MM.1S (cell line): ENCODE measurements at regions not wholly inside any gene's neighbourhood (a gene's known extent, or its start where the extent isn't known, plus 50 kb on each side); places are given as distances from the start of the nearest gene placed in this dataset.

ENCODE experiments used
- DNase-seq: peaks from one replicate; pipeline ENCODE4 v3.0.0-alpha.2; 2015
- H2AFZ ChIP-seq: fragments of 300-600 bp; sonication (generic); 2 replicates; pipeline ENCODE4 v1.6.0; 2016; ENCODE audit warnings: antibody characterized with exemption, low read length
- H3F3A ChIP-seq: fragments of 300-600 bp; sonication (generic); 2 replicates; pipeline ENCODE4 v1.6.1; 2016; ENCODE audit warnings: mild to moderate bottlenecking, antibody characterized with exemption, low read length, moderate library complexity, mixed read lengths; ENCODE audit not compliant: insufficient read depth
- H3K27ac ChIP-seq: fragments of 300-600 bp; sonication (generic); 2 replicates; pipeline ENCODE4 v1.5.1; 2016; ENCODE audit warnings: mild to moderate bottlenecking, low read length
- H3K27me3 ChIP-seq: fragments of 300-600 bp; sonication (generic); replicated peaks from 2 replicates; pipeline ENCODE4 v1.6.0; 2016; ENCODE audit warnings: low read length; ENCODE audit not compliant: insufficient read depth
- H3K36me3 ChIP-seq: fragments of 300-600 bp; sonication (generic); replicated peaks from 2 replicates; pipeline ENCODE4 v1.6.1; 2016; ENCODE audit warnings: mild to moderate bottlenecking, low read length, mixed read lengths; ENCODE audit not compliant: insufficient read depth
- H3K4me1 ChIP-seq: fragments of 300-600 bp; sonication (generic); 2 replicates; pipeline ENCODE4 v1.6.1; 2016; ENCODE audit warnings: low read length, mixed read lengths
- H3K4me2 ChIP-seq: fragments of 300-600 bp; sonication (generic); 2 replicates; pipeline ENCODE4 v1.6.0; 2016; ENCODE audit warnings: low read depth, low read length
- H3K4me3 ChIP-seq: fragments of 300-600 bp; sonication (generic); 2 replicates; pipeline ENCODE4 v1.5.1; 2016; ENCODE audit warnings: low read length, mixed read lengths
- H3K79me2 ChIP-seq: fragments of 300-600 bp; sonication (generic); 2 replicates; pipeline ENCODE4 v1.6.1; 2016; ENCODE audit warnings: mixed run types, low read length, mixed read lengths
- H3K9ac ChIP-seq: fragments of 300-600 bp; sonication (generic); 2 replicates; pipeline ENCODE4 v1.6.1; 2016; ENCODE audit warnings: low read length, mixed read lengths
- H3K9me2 ChIP-seq: fragments of 300-600 bp; sonication (generic); replicated peaks from 2 replicates; pipeline ENCODE4 v1.6.1; 2016; ENCODE audit warnings: mild to moderate bottlenecking, low read length, mixed read lengths; ENCODE audit not compliant: insufficient read depth
- H3K9me3 ChIP-seq: fragments of 300-600 bp; sonication (generic); replicated peaks from 2 replicates; pipeline ENCODE4 v1.6.1; 2016; ENCODE audit warnings: mild to moderate bottlenecking, low read length, mixed read lengths; ENCODE audit not compliant: insufficient read depth
- H4K20me1 ChIP-seq: fragments of 300-600 bp; sonication (generic); 2 replicates; pipeline ENCODE4 v1.6.1; 2016; ENCODE audit warnings: mild to moderate bottlenecking, low read length, moderate library complexity, mixed read lengths; ENCODE audit not compliant: insufficient read depth
- CTCF ChIP-seq: fragments of 300-600 bp; sonication (generic); IDR thresholded peaks from 2 replicates; pipeline ENCODE4 v1.5.1; 2016; ENCODE audit warnings: antibody characterized with exemption, low read length, mixed read lengths
- EZH2 ChIP-seq: fragments of 300-600 bp; sonication (generic); optimal IDR thresholded peaks from 2 replicates; pipeline ENCODE3; 2017; ENCODE audit warnings: low read depth, mild to moderate bottlenecking, antibody characterized with exemption, low read length, mixed read lengths
- EZH2phosphoT487 ChIP-seq: fragments of 300-600 bp; sonication (generic); IDR thresholded peaks from 2 replicates; pipeline ENCODE4 v1.6.1; 2018; ENCODE audit warnings: antibody characterized with exemption, low read length

GRCh38 chr14:82778601-82779000 is 1244.9 kb upstream of the SEL1L start:
- H3K4me3 ChIP-seq: no peak overlapping the region
- no peak for DNase-seq
- H3F3A ChIP-seq: no peaks in the 10 kb centered on the region
- no peaks in the 10 kb centered on the region for H4K20me1 ChIP-seq
- no peak overlapping the region for H2AFZ ChIP-seq
- TF ChIP-seq EZH2phosphoT487 (no peak), EZH2 (no peak), CTCF (no peak)
- no peaks in the 10 kb centered on the region for H3K36me3 ChIP-seq
- no peaks in the 10 kb centered on the region for H3K79me2 ChIP-seq
- H3K9me2 ChIP-seq: no peaks in the 10 kb centered on the region
- H3K4me1 ChIP-seq: no peaks in the 10 kb centered on the region
- H3K27ac ChIP-seq: no peak overlapping the region
- no peaks in the 10 kb centered on the region for H3K9me3 ChIP-seq
- H3K4me2 ChIP-seq: no peak overlapping the region
- H3K27me3 ChIP-seq: no peaks in the 10 kb centered on the region
- H3K9ac ChIP-seq: no peak overlapping the region

DNA sequence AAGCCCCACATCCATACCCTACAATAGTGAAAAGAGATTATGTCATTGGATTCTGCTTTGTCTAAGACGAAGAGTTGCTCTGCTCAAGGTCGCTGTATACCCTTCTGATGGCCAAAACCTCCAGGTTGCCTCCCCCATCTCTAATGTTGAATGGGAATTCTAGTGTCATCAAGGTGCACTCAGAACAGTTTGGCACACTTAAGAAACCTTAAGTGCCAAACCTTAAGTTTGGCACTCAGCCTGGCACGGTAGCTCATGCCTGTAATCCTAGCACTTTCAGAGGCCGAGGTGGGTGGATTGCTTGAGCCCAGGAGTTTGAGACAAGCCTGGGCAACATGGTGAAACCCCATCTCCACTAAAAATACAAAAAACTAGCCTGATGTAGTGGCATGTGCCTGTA is 1245.6 kb upstream of the SEL1L start:
- no peak overlapping the region for H3K4me3 ChIP-seq
- H3F3A ChIP-seq: no peaks in the 10 kb centered on the region
- no peak overlapping the region for H3K27ac ChIP-seq
- no peak overlapping the region for H3K4me2 ChIP-seq
- H3K9me2 ChIP-seq: no peaks in the 10 kb centered on the region
- no peak for TF ChIP-seq CTCF
- no peak for TF ChIP-seq EZH2
- no peak for TF ChIP-seq EZH2phosphoT487
- DNase-seq: no peak
- H3K9ac ChIP-seq: no peak overlapping the region
- H3K27me3 ChIP-seq: no peaks in the 10 kb centered on the region
- H3K9me3 ChIP-seq: no peaks in the 10 kb centered on the region
- H3K79me2 ChIP-seq: no peaks in the 10 kb centered on the region
- H3K36me3 ChIP-seq: no peaks in the 10 kb centered on the region
- H3K4me1 ChIP-seq: no peaks in the 10 kb centered on the region
- no peak overlapping the region for H2AFZ ChIP-seq
- no peaks in the 10 kb centered on the region for H4K20me1 ChIP-seq

- Histone ChIP-seq H3K9me2 (no peaks in the 10 kb centered on the region), H3K36me3 (no peaks in the 10 kb centered on the region), H2AFZ (no peak overlapping the region), H3K4me1 (no peaks in the 10 kb centered on the region), H3K27me3 (no peaks in the 10 kb centered on the region), H4K20me1 (no peaks in the 10 kb centered on the region), H3K27ac (no peak overlapping the region), H3K4me2 (no peak overlapping the region), H3K9ac (no peak overlapping the region), H3K79me2 (no peaks in the 10 kb centered on the region), H3K9me3 (no peaks in the 10 kb centered on the region), H3K4me3 (no peak overlapping the region), H3F3A (no peaks in the 10 kb centered on the region)
- no peak for DNase-seq
- TF ChIP-seq EZH2: no peak
- TF ChIP-seq CTCF: no peak
Observed at GRCh38 chr14:82785756-82786482, 1252.3 kb upstream of the SEL1L start.
